HEK293 (cell line): ENCODE measurements at regions not wholly inside any gene's neighbourhood (a gene's known extent, or its start where the extent isn't known, plus 50 kb on each side); places are given as distances from the start of the nearest gene placed in this dataset.

Experiments used
- CTCF ChIA-PET: fragments of 350-600 bp; formaldehyde crosslinking; extraction: SDS; loops from one replicate; lab custom pipeline; 2021; ENCODE audit warnings: antibody characterized with exemption; lab: Yijun Ruan, JAX
- POLR2A ChIA-PET: fragments of 300-600 bp; formaldehyde crosslinking; extraction: SDS; loops from one replicate; lab custom pipeline; 2020; ENCODE audit warnings: antibody characterized with exemption, inconsistent platforms; lab: Yijun Ruan, JAX
- H3K27ac ChIP-seq: fragments of 200-500 bp; sonication (Bioruptor generic); 2 replicates; pipeline ENCODE4 v1.5.1; 2014; ENCODE audit warnings: low read depth, low read length, control low read depth, inconsistent platforms; ENCODE audit errors: extremely low read depth
- H3K36me3 ChIP-seq, 2 experiments: fragments of 200-500 bp in 1 of 2; sonication (Bioruptor generic) in 1 of 2; 1 replicate in 1 of 2; 2 replicates in 1 of 2; pipeline ENCODE4 v1.5.1; 2014 to 2017; ENCODE audit warnings: inconsistent platforms in 2 of 2, low read length in 2 of 2; ENCODE audit not compliant: control insufficient read depth in 2 of 2, insufficient read depth in 1 of 2
- H3K4me1 ChIP-seq: fragments of 200-500 bp; sonication (Bioruptor generic); 2 replicates; pipeline ENCODE4 v1.5.1; 2014; ENCODE audit warnings: mild to moderate bottlenecking, low read length, inconsistent platforms; ENCODE audit not compliant: control insufficient read depth, insufficient read depth
- H3K4me3 ChIP-seq: 2 replicates; pipeline ENCODE4 v1.5.1; 2011; ENCODE audit warnings: low read depth, mild to moderate bottlenecking, control low read depth, low read length, moderate library complexity
- H3K9me3 ChIP-seq: fragments of 200-500 bp; sonication (Bioruptor generic); 2 replicates; pipeline ENCODE4 v1.5.1; 2014; ENCODE audit warnings: low read depth, low read length, inconsistent platforms; ENCODE audit not compliant: control insufficient read depth, insufficient read depth
- CTCF ChIP-seq: fragments of 450-650 bp; formaldehyde crosslinking; IDR thresholded peaks from 2 replicates; pipeline ENCODE4 v1.5.1; 2016; ENCODE audit warnings: missing biosample characterization, missing genetic modification characterization
- MEIS1 ChIP-seq: sonication (generic); formaldehyde crosslinking; IDR thresholded peaks from 2 replicates; pipeline ENCODE4 v1.8.1; 2022; ENCODE audit warnings: missing genetic modification reagents, mild to moderate bottlenecking, borderline replicate concordance
- PRDM1 ChIP-seq: fragments of 450-650 bp; formaldehyde crosslinking; IDR thresholded peaks from 2 replicates; pipeline ENCODE4; 2016; ENCODE audit warnings: missing biosample characterization, missing genetic modification characterization
- SETDB1 ChIP-seq: IDR thresholded peaks from one replicate; pipeline ENCODE4 v1.6.1; 2017; ENCODE audit warnings: mild to moderate bottlenecking, low read length, moderate library complexity, mixed read lengths; ENCODE audit not compliant: insufficient read length
- TSHZ1 ChIP-seq: fragments of 450-650 bp; formaldehyde crosslinking; IDR thresholded peaks from 2 replicates; pipeline ENCODE4 v1.5.1; 2016; ENCODE audit warnings: missing biosample characterization, missing genetic modification characterization, borderline replicate concordance
- YY2 ChIP-seq: fragments of 450-650 bp; formaldehyde crosslinking; IDR thresholded peaks from 2 replicates; pipeline ENCODE4 v1.5.1; 2016; ENCODE audit warnings: missing biosample characterization, missing genetic modification characterization
- ZBTB11 ChIP-seq: fragments of 450-650 bp; formaldehyde crosslinking; conservative IDR thresholded peaks from 2 replicates; pipeline ENCODE4 v1.5.1; 2016; ENCODE audit warnings: low read depth, missing biosample characterization, missing genetic modification characterization
- ZIC2 ChIP-seq: fragments of 450-650 bp; formaldehyde crosslinking; IDR thresholded peaks from 2 replicates; pipeline ENCODE4 v1.5.1; 2016; ENCODE audit warnings: missing biosample characterization, missing genetic modification characterization
- ZNF155 ChIP-seq: fragments of 450-650 bp; formaldehyde crosslinking; IDR thresholded peaks from 2 replicates; pipeline ENCODE4 v1.5.1; 2016; ENCODE audit warnings: missing biosample characterization, missing genetic modification characterization
- ZNF174 ChIP-seq: fragments of 450-650 bp; formaldehyde crosslinking; IDR thresholded peaks from 2 replicates; pipeline ENCODE4 v1.5.0; 2017; ENCODE audit warnings: missing biosample characterization, mild to moderate bottlenecking, missing genetic modification characterization
- ZNF214 ChIP-seq: fragments of 450-650 bp; formaldehyde crosslinking; IDR thresholded peaks from 2 replicates; pipeline ENCODE4 v1.5.1; 2017; ENCODE audit warnings: missing biosample characterization, mild to moderate bottlenecking, missing genetic modification characterization, borderline replicate concordance
- ZNF266 ChIP-seq: fragments of 450-650 bp; formaldehyde crosslinking; IDR thresholded peaks from 2 replicates; pipeline ENCODE4 v1.5.1; 2016; ENCODE audit warnings: missing biosample characterization, missing genetic modification characterization, low read depth
- ZNF350 ChIP-seq: fragments of 450-650 bp; formaldehyde crosslinking; IDR thresholded peaks from 2 replicates; pipeline ENCODE4 v1.5.0; 2017; ENCODE audit warnings: missing biosample characterization, mild to moderate bottlenecking, missing genetic modification characterization
- ZNF366 ChIP-seq: fragments of 450-650 bp; formaldehyde crosslinking; conservative IDR thresholded peaks from 2 replicates; pipeline ENCODE4 v1.5.1; 2016; ENCODE audit warnings: missing biosample characterization, missing genetic modification characterization
- ZNF473 ChIP-seq: fragments of 450-650 bp; formaldehyde crosslinking; IDR thresholded peaks from 2 replicates; pipeline ENCODE4 v1.5.1; 2017; ENCODE audit warnings: missing biosample characterization, missing genetic modification characterization
- ZNF48 ChIP-seq: fragments of 450-650 bp; formaldehyde crosslinking; IDR thresholded peaks from 2 replicates; pipeline ENCODE4 v1.5.1; 2016; ENCODE audit warnings: missing biosample characterization, missing genetic modification characterization
- ZNF514 ChIP-seq: fragments of 450-650 bp; formaldehyde crosslinking; IDR thresholded peaks from 2 replicates; pipeline ENCODE4 v1.5.1; 2016; ENCODE audit warnings: missing biosample characterization, missing genetic modification characterization
- ZNF610 ChIP-seq: fragments of 450-650 bp; formaldehyde crosslinking; IDR thresholded peaks from 2 replicates; pipeline ENCODE4 v1.5.1; 2016; ENCODE audit warnings: missing biosample characterization, missing genetic modification characterization, borderline replicate concordance
- ZNF621 ChIP-seq: fragments of 450-650 bp; formaldehyde crosslinking; IDR thresholded peaks from 2 replicates; pipeline ENCODE4 v1.5.1; 2017; ENCODE audit warnings: missing biosample characterization, missing genetic modification characterization
- ZNF747 ChIP-seq: fragments of 450-650 bp; formaldehyde crosslinking; IDR thresholded peaks from 2 replicates; pipeline ENCODE4 v1.5.1; 2016; ENCODE audit warnings: missing biosample characterization, missing genetic modification characterization
- ZNF776 ChIP-seq: fragments of 450-650 bp; formaldehyde crosslinking; IDR thresholded peaks from 2 replicates; pipeline ENCODE4 v1.5.0; 2017; ENCODE audit warnings: missing biosample characterization, missing genetic modification characterization, borderline replicate concordance
- ZNF843 ChIP-seq: fragments of 450-650 bp; formaldehyde crosslinking; IDR thresholded peaks from 2 replicates; pipeline ENCODE4 v1.5.1; 2016; ENCODE audit warnings: missing biosample characterization, missing genetic modification characterization
- TF ChIP-seq, protein P1 (sequence below): fragments of 450-650 bp; formaldehyde crosslinking; IDR thresholded peaks from 2 replicates; pipeline ENCODE4; 2016; ENCODE audit warnings: missing biosample characterization, missing genetic modification characterization

DNA sequence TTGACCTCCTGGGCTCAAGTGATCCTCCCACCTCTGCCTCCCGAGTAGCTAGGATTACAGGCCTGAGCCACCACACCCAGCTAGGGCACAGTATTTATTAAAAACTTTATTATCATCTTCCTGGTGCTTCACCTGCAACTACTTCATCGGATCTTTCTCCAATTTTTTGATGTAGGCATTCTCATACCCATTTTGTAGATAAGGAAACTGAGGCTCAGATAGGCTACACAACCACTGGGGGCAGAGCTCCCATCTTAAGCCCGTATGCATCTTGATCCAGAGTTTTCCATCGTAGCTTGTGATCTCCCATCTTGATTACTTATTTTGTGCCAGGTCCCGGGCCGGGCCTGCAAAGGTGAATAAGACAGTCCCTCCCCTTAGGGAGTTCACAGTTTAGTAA is 68.1 kb upstream of the BCOR start:
- Histone ChIP-seq H3K27ac (no peak overlapping the region), H3K9me3 (no peaks in the 10 kb centered on the region), H3K4me1 (peaks cover 10% of the 10 kb centered on the region), H3K36me3 (no peaks in the 10 kb centered on the region), H3K4me3 (no peak overlapping the region)
- ChIA-PET CTCF (interaction anchor here (0.6 kb wide), 1 partner anchor 382 kb away, joined by 3 read pairs; no protein-coding TSS in a partner anchor), POLR2A (no interaction called here)
- TF ChIP-seq ZNF843 (tag by site-specific recombination) (no peak), ZNF747 (tag by site-specific recombination) (no peak), PRDM1 (tag by site-specific recombination) (no peak), SETDB1 (no peak), ZNF473 (tag by site-specific recombination) (no peak), ZBTB11 (no peak), ZNF514 (tag by site-specific recombination) (no peak), ZNF214 (tag by site-specific recombination) (no peak)
- TF ChIP-seq, protein P1, sequence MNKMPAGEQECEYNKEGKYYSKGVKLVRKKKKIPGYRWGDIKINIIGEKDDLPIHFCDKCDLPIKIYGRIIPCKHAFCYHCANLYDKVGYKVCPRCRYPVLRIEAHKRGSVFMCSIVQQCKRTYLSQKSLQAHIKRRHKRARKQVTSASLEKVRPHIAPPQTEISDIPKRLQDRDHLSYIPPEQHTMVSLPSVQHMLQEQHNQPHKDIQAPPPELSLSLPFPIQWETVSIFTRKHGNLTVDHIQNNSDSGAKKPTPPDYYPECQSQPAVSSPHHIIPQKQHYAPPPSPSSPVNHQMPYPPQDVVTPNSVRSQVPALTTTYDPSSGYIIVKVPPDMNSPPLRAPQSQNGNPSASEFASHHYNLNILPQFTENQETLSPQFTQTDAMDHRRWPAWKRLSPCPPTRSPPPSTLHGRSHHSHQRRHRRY (tag by site-specific recombination), result no peak

- CTCF ChIA-PET, result interaction anchor here (0.7 kb wide), 1 partner anchor 1006 kb away, joined by 3 read pairs; no protein-coding TSS in a partner anchor
- Histone ChIP-seq H3K36me3 (no peaks in the 10 kb centered on the region), H3K9me3 (no peaks in the 10 kb centered on the region), H3K4me3 (no peak overlapping the region), H3K27ac (no peak overlapping the region), H3K4me1 (peaks cover 8% of the 10 kb centered on the region)
- no peak for TF ChIP-seq ZNF350
- TF ChIP-seq ZNF174 (tag by site-specific recombination), result no peak
- no peak for TF ChIP-seq ZIC2
- no peak for TF ChIP-seq CTCF (tag by site-specific recombination)
- TF ChIP-seq ZNF266 (tag by site-specific recombination), result no peak
- no peak for TF ChIP-seq YY2
- no peak for TF ChIP-seq ZNF366 (tag by site-specific recombination)
- no peak for TF ChIP-seq ZNF776 (tag by site-specific recombination)
- no peak for TF ChIP-seq TSHZ1 (tag by site-specific recombination)
- TF ChIP-seq ZNF610 (tag by site-specific recombination), result no peak
- no peak for TF ChIP-seq ZNF48 (tag by site-specific recombination)
- TF ChIP-seq MEIS1 (CRISPR knock-in tag), result no peak
- no peak for TF ChIP-seq ZNF155 (tag by site-specific recombination)
- TF ChIP-seq ZNF621, result no peak
- POLR2A ChIA-PET, result no interaction called here
These were observed 67.4 kb upstream of the BCOR start for GRCh38 chrX:40165206-40165605.
